OCI-M1 (cell line): ENCODE measurements at regions not wholly inside any gene's neighbourhood (a gene's known extent, or its start where the extent isn't known, plus 50 kb on each side); places are given as distances from the start of the nearest gene placed in this dataset.
A peak's percentile ranks its signal among the peaks of the same experiment; 100 is the strongest.

Experiments
- DNase-seq: peaks from one replicate; lab custom pipeline; 2025; lab: John Stamatoyannopoulos, UW

- DNase-seq: no peak
Observed at GRCh38 chr17:27973258-27974044, 69.0 kb upstream of the NLK start.

GRCh38 chr17:27974045-27974436 is 68.4 kb upstream of the NLK start:
- no peak for DNase-seq

GRCh38 chr17:27974531-27975145 is 67.8 kb upstream of the NLK start:
- no peak for DNase-seq

GRCh38 chr17:27975146-27976011 is 67.1 kb upstream of the NLK start:
- no peak for DNase-seq

- DNase-seq: no peak
Observed at GRCh38 chr17:27976331-27976730, 66.1 kb upstream of the NLK start.

GRCh38 chr17:27977751-27978688 is 64.5 kb upstream of the NLK start:
- DNase-seq: no peak

GRCh38 chr17:27978689-27979175 is 63.7 kb upstream of the NLK start:
- DNase-seq: no peak

GRCh38 chr17:27980043-27980442 is 62.4 kb upstream of the NLK start:
- DNase-seq: no peak

GRCh38 chr17:27981978-27982377 is 60.5 kb upstream of the NLK start:
- DNase-seq: no peak

- peak; percentile 32 for DNase-seq
Observed at GRCh38 chr17:27982688-27983087, 59.8 kb upstream of the NLK start.

GRCh38 chr17:27983853-27984252 is 58.6 kb upstream of the NLK start:
- DNase-seq: no peak

GRCh38 chr17:27984404-27984803 is 58.1 kb upstream of the NLK start:
- DNase-seq: no peak

- no peak for DNase-seq
Observed at GRCh38 chr17:27984816-27985215, 57.7 kb upstream of the NLK start.

- DNase-seq: no peak
Observed at GRCh38 chr17:27985306-27985705, 57.2 kb upstream of the NLK start.

GRCh38 chr17:27985736-27986399 is 56.6 kb upstream of the NLK start:
- peak; percentile 58 for DNase-seq

- peak; percentile 99 for DNase-seq
Observed at GRCh38 chr17:27986805-27987684, 55.4 kb upstream of the NLK start.

GRCh38 chr17:27989046-27989445 is 53.4 kb upstream of the NLK start:
- no peak for DNase-seq

- no peak for DNase-seq
Observed at GRCh38 chr17:27990100-27990499, 52.4 kb upstream of the NLK start.

GRCh38 chr17:27990979-27991378 is 51.5 kb upstream of the NLK start:
- no peak for DNase-seq

- no peak for DNase-seq
Observed at GRCh38 chr17:27991462-27991993, 50.9 kb upstream of the NLK start.
